Neural progenitor cell (in vitro differentiated cells): ENCODE measurements at regions not wholly inside any gene's neighbourhood (a gene's known extent, or its start where the extent isn't known, plus 50 kb on each side); places are given as distances from the start of the nearest gene placed in this dataset.

Experiments
- DNase-seq: peaks from one replicate; pipeline ENCODE4 v3.0.0-alpha.2; 2016; ENCODE audit warnings: low spot score
- H2AFZ ChIP-seq: fragments of 200-600 bp; sonication (generic); replicated peaks from 2 replicates; pipeline ENCODE4 v1.6.1; 2016; ENCODE audit warnings: antibody characterized with exemption
- H3F3A ChIP-seq: fragments of 200-600 bp; sonication (generic); 2 replicates; pipeline ENCODE4 v1.6.1; 2016; ENCODE audit warnings: antibody characterized with exemption, low read depth
- H3K27ac ChIP-seq: fragments of 200-600 bp; sonication (generic); 2 replicates; pipeline ENCODE4 v1.5.1; 2016; ENCODE audit warnings: mild to moderate bottlenecking
- H3K27me3 ChIP-seq: fragments of 200-600 bp; sonication (generic); 2 replicates; pipeline ENCODE4 v1.6.1; 2016; ENCODE audit warnings: mild to moderate bottlenecking, moderate library complexity
- H3K36me3 ChIP-seq: fragments of 200-600 bp; sonication (generic); 2 replicates; pipeline ENCODE4 v1.5.1; 2016
- H3K4me1 ChIP-seq: fragments of 200-600 bp; sonication (generic); 2 replicates; pipeline ENCODE4 v1.6.1; 2016; ENCODE audit warnings: mixed run types
- H3K4me2 ChIP-seq: fragments of 200-600 bp; sonication (generic); 2 replicates; pipeline ENCODE4 v1.6.1; 2016
- H3K4me3 ChIP-seq: fragments of 200-600 bp; sonication (generic); 2 replicates; pipeline ENCODE4 v1.5.1; 2016
- H3K79me2 ChIP-seq: fragments of 200-600 bp; sonication (generic); 2 replicates; pipeline ENCODE4 v1.6.1; 2016; ENCODE audit warnings: low read depth
- H3K9ac ChIP-seq: fragments of 200-600 bp; sonication (generic); 2 replicates; pipeline ENCODE4 v1.6.1; 2016
- H3K9me3 ChIP-seq: fragments of 200-600 bp; sonication (generic); 2 replicates; pipeline ENCODE4 v1.5.1; 2016; ENCODE audit warnings: low read depth
- H4K20me1 ChIP-seq: fragments of 200-600 bp; sonication (generic); 2 replicates; pipeline ENCODE4 v1.6.1; 2016; ENCODE audit warnings: low read depth
- H3K27ac Mint-ChIP-seq: 3 replicates; pipeline ENCODE4 v1.8.0; 2021; ENCODE audit warnings: mixed read lengths
- H3K27me3 Mint-ChIP-seq: 2 replicates; pipeline ENCODE4 v1.8.0; 2022; ENCODE audit warnings: low read depth, mild to moderate bottlenecking, inconsistent platforms, moderate library complexity, mixed read lengths; ENCODE audit not compliant: insufficient read depth
- H3K36me3 Mint-ChIP-seq: 3 replicates; pipeline ENCODE4 v1.8.0; 2021; ENCODE audit warnings: mixed read lengths
- H3K4me1 Mint-ChIP-seq: 3 replicates; pipeline ENCODE4 v1.8.0; 2021; ENCODE audit warnings: mixed read lengths
- H3K4me3 Mint-ChIP-seq: 3 replicates; pipeline ENCODE4 v1.8.0; 2021; ENCODE audit warnings: mild to moderate bottlenecking, moderate library complexity, mixed read lengths
- H3K9me3 Mint-ChIP-seq: 3 replicates; pipeline ENCODE4 v1.8.0; 2020; ENCODE audit warnings: mixed read lengths
- CTCF ChIP-seq: fragments of 200-600 bp; sonication (generic); IDR thresholded peaks from 2 replicates; pipeline ENCODE4 v1.5.1; 2017; ENCODE audit warnings: antibody characterized with exemption, mild to moderate bottlenecking
- EZH2 ChIP-seq: fragments of 200-600 bp; sonication (generic); IDR thresholded peaks from 2 replicates; pipeline ENCODE4 v1.6.1; 2017; ENCODE audit warnings: antibody characterized with exemption, mild to moderate bottlenecking, moderate library complexity
- EZH2phosphoT487 ChIP-seq: fragments of 200-600 bp; sonication (generic); IDR thresholded peaks from 2 replicates; pipeline ENCODE4 v1.6.1; 2017; ENCODE audit warnings: antibody characterized with exemption

- H3K4me1 ChIP-seq = no peaks in the 10 kb centered on the region
- no peak overlapping the region for H3K9ac ChIP-seq
- no peak overlapping the region for H3K4me2 ChIP-seq
- H3K4me3 Mint-ChIP-seq = no peak overlapping the region
- H4K20me1 ChIP-seq = no peaks in the 10 kb centered on the region
- H3F3A ChIP-seq = no peaks in the 10 kb centered on the region
- no peaks in the 10 kb centered on the region for H3K36me3 Mint-ChIP-seq
- no peak for DNase-seq
- H3K27me3 ChIP-seq = no peaks in the 10 kb centered on the region
- no peak overlapping the region for H3K4me3 ChIP-seq
- no peak overlapping the region for H3K27ac Mint-ChIP-seq
- H3K36me3 ChIP-seq = no peaks in the 10 kb centered on the region
- no peaks in the 10 kb centered on the region for H3K79me2 ChIP-seq
- H3K9me3 ChIP-seq = no peaks in the 10 kb centered on the region
- TF ChIP-seq EZH2 (no peak), EZH2phosphoT487 (no peak), CTCF (no peak)
- H3K4me1 Mint-ChIP-seq = no peaks in the 10 kb centered on the region
- no peak overlapping the region for H2AFZ ChIP-seq
- H3K27ac ChIP-seq = no peak overlapping the region
- no peaks in the 10 kb centered on the region for H3K9me3 Mint-ChIP-seq
- no peaks in the 10 kb centered on the region for H3K27me3 Mint-ChIP-seq
Observed at GRCh38 chr6:79334674-79335073, 100.2 kb upstream of the HMGN3 start.

- H3K9me3 ChIP-seq = peaks cover 3% of the 10 kb centered on the region
- H3K27ac ChIP-seq = no peak overlapping the region
- H3K27me3 ChIP-seq = no peaks in the 10 kb centered on the region
- no peaks in the 10 kb centered on the region for H4K20me1 ChIP-seq
- TF ChIP-seq EZH2phosphoT487 (no peak), CTCF (no peak), EZH2 (no peak)
- no peak for DNase-seq
- H3K4me1 ChIP-seq = no peaks in the 10 kb centered on the region
- H3K4me3 Mint-ChIP-seq = no peak overlapping the region
- H3K4me3 ChIP-seq = no peak overlapping the region
- no peaks in the 10 kb centered on the region for H3F3A ChIP-seq
- H3K27ac Mint-ChIP-seq = no peak overlapping the region
- H3K36me3 ChIP-seq = no peaks in the 10 kb centered on the region
- H3K36me3 Mint-ChIP-seq = no peaks in the 10 kb centered on the region
- H3K4me2 ChIP-seq = no peak overlapping the region
- no peak overlapping the region for H2AFZ ChIP-seq
- no peaks in the 10 kb centered on the region for H3K4me1 Mint-ChIP-seq
- peaks cover 2% of the 10 kb centered on the region for H3K9me3 Mint-ChIP-seq
- peaks cover 2% of the 10 kb centered on the region for H3K27me3 Mint-ChIP-seq
- no peaks in the 10 kb centered on the region for H3K79me2 ChIP-seq
- H3K9ac ChIP-seq = no peak overlapping the region
Observed at GRCh38 chr6:79330704-79331103, 96.2 kb upstream of the HMGN3 start.

GRCh38 chr6:79313254-79313653, 78.8 kb upstream of the HMGN3 start:
- Mint-ChIP-seq H3K27me3 (no peaks in the 10 kb centered on the region), H3K4me1 (no peaks in the 10 kb centered on the region), H3K9me3 (peaks cover 8% of the 10 kb centered on the region), H3K4me3 (no peak overlapping the region), H3K36me3 (no peaks in the 10 kb centered on the region), H3K27ac (no peak overlapping the region)
- H4K20me1 ChIP-seq = no peaks in the 10 kb centered on the region
- no peaks in the 10 kb centered on the region for H3K36me3 ChIP-seq
- no peaks in the 10 kb centered on the region for H3K27me3 ChIP-seq
- no peaks in the 10 kb centered on the region for H3K4me1 ChIP-seq
- no peak overlapping the region for H3K4me3 ChIP-seq
- no peak for DNase-seq
- TF ChIP-seq CTCF = no peak
- TF ChIP-seq EZH2phosphoT487 = no peak
- no peak for TF ChIP-seq EZH2
- no peaks in the 10 kb centered on the region for H3K9me3 ChIP-seq
- H2AFZ ChIP-seq = no peak overlapping the region
- no peak overlapping the region for H3K27ac ChIP-seq
- H3K4me2 ChIP-seq = no peak overlapping the region
- H3K9ac ChIP-seq = no peak overlapping the region
- no peaks in the 10 kb centered on the region for H3F3A ChIP-seq
- no peaks in the 10 kb centered on the region for H3K79me2 ChIP-seq
